ENCODE measurements at regions not wholly inside any gene's neighbourhood (a gene's known extent, or its start where the extent isn't known, plus 50 kb on each side); places are given as distances from the start of the nearest gene placed in this dataset.

DNA sequence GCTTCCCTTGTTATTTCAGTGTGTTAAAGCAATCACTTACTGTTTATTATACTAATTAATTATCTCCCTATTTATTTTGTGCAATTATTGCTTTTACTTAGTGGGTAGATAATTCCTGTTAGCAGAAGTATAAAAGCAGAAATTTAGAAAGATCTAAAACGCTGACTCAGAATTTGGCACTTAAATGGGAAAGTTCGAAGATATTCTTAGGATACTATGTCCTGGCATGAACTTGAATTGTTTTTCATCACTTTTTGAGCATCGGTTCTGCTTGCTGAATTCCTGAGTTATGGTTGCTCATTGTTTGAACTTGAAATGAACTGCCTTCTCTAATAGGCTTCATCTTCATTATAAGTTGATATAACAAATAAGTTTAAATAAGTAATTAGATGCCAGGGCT lies 325.4 kb downstream of the JRKL start:
- WGBS (ENCODE audit: low lambda C conversion rate) = 19% methylated on average over 3 of the region's 3 CpGs
- Histone ChIP-seq H3K4me1 (ENCODE audit: control insufficient read depth in 1 of 2, insufficient read depth in 2 of 2, low read depth in 1 of 2, low read length in 1 of 2) (peaks cover 0 to 2% of the 10 kb centered on the region in 2 experiments; a peak in 3 of 4 replicates), H3K79me2 (ENCODE audit: insufficient read depth) (no peaks in the 10 kb centered on the region; the same call in 1 of the 2 replicates), H3K9ac (no peak overlapping the region), H4K20me1 (ENCODE audit: insufficient read depth) (no peaks in the 10 kb centered on the region), H3K9me3 (no peaks in the 10 kb centered on the region), H3K27me3 (ENCODE audit: insufficient read depth) (no peaks in the 10 kb centered on the region), H3K4me3 (ENCODE audit: low read depth in 2 of 2, low read length in 1 of 2) (no peak overlapping the region), H3K4me2 (no peak overlapping the region), H3F3A (replicated peaks; ENCODE audit: insufficient read depth) (no peaks in the 10 kb centered on the region), H3K27ac (ENCODE audit: low read depth in 2 of 2, low read length in 1 of 2) (no peak overlapping the region), H2AFZ (ENCODE audit: low read depth) (no peak overlapping the region), H3K36me3 (replicated peaks in 1 of 2; ENCODE audit: control insufficient read depth in 1 of 2, insufficient read depth in 2 of 2, low read length in 1 of 2) (no peaks in the 10 kb centered on the region), H3K9me2 (no peaks in the 10 kb centered on the region)
- DNase-seq = no peak
- ChIA-PET CTCF (interaction anchor here (1.7 kb wide), 1 partner anchor 251 kb away, joined by 6 read pairs; no protein-coding TSS in a partner anchor), POLR2A (no interaction called here)
- no peak for TF ChIP-seq RFX5 (IDR thresholded peaks at IDR 0.05; ENCODE audit: low read length)

DNA sequence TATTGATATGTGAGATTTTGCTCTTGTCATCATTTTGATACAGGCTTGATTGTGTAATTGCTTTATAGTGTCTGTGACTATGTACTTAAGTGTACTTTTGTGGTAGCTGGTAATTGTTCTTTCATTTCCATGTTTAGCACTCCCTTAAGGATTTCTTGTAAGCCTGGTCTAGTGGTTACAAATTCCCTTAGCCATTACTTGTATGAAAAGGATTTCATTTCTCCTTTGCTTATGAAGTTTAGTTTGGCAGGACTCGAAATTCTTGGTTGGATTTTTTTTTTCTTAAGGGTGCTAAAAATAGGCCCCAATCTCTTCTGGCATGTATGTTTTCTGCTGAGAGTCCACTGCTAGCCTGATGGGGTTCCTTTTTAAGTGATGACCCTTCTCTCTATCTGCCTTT lies 346.8 kb downstream of the JRKL start:
- Histone ChIP-seq H2AFZ (ENCODE audit: low read depth) (no peak overlapping the region), H3F3A (replicated peaks; ENCODE audit: insufficient read depth) (peaks cover 4% of the 10 kb centered on the region), H3K36me3 (replicated peaks in 1 of 2; ENCODE audit: control insufficient read depth in 1 of 2, insufficient read depth in 2 of 2, low read length in 1 of 2) (no peaks in the 10 kb centered on the region), H3K9ac (no peak overlapping the region), H3K9me2 (no peaks in the 10 kb centered on the region), H3K4me3 (ENCODE audit: low read depth in 2 of 2, low read length in 1 of 2) (no peak overlapping the region), H3K9me3 (no peaks in the 10 kb centered on the region), H3K79me2 (ENCODE audit: insufficient read depth) (no peaks in the 10 kb centered on the region), H3K27me3 (ENCODE audit: insufficient read depth) (no peaks in the 10 kb centered on the region), H4K20me1 (ENCODE audit: insufficient read depth) (no peaks in the 10 kb centered on the region), H3K27ac (ENCODE audit: low read depth in 2 of 2, low read length in 1 of 2) (no peak overlapping the region), H3K4me2 (no peak overlapping the region), H3K4me1 (ENCODE audit: control insufficient read depth in 1 of 2, insufficient read depth in 2 of 2, low read depth in 1 of 2, low read length in 1 of 2) (no peaks in the 10 kb centered on the region)
- POLR2A ChIA-PET = no interaction called here
- 28% methylated on average over 1 of the region's 1 CpG for WGBS (ENCODE audit: low lambda C conversion rate)
- CTCF ChIA-PET = no interaction called here
- TF ChIP-seq, protein P1, sequence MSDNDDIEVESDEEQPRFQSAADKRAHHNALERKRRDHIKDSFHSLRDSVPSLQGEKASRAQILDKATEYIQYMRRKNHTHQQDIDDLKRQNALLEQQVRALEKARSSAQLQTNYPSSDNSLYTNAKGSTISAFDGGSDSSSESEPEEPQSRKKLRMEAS (IDR thresholded peaks at IDR 0.05; ENCODE audit: low read depth) = no peak
- TF ChIP-seq FOSL2 (IDR thresholded peaks at IDR 0.05; ENCODE audit: borderline replicate concordance, low read depth) (no peak), FOXM1 (IDR thresholded peaks at IDR 0.05; ENCODE audit: low read depth) (no peak)
- no peak for DNase-seq

DNA sequence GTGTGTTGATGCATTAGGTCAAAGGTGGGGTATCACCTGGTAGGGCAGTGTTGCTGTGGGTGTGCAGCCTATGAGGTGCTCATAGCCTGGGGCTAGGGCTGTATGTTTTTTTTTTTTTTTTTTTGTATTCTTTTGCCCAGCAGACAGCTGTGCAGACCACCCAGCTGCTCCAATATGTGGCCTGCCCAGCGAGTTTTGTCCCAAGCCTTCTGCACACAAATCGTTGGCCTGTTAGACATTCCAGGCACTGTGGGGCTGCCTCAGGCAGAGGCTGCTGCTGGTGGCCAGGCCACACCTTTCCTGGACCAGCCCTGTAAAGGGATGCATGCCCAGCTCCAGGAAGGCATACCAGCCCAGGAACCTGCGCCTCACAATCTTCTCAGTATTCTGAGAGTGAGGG lies 348.5 kb downstream of the JRKL start:
- H3K27ac ChIP-seq (ENCODE audit: low read depth in 2 of 2, low read length in 1 of 2) = no peak overlapping the region
- no peaks in the 10 kb centered on the region for H3K36me3 ChIP-seq (replicated peaks in 1 of 2; ENCODE audit: control insufficient read depth in 1 of 2, insufficient read depth in 2 of 2, low read length in 1 of 2)
- POLR2A ChIA-PET = no interaction called here
- no peaks in the 10 kb centered on the region for H4K20me1 ChIP-seq (ENCODE audit: insufficient read depth)
- H3K4me1 ChIP-seq (ENCODE audit: control insufficient read depth in 1 of 2, insufficient read depth in 2 of 2, low read depth in 1 of 2, low read length in 1 of 2) = no peaks in the 10 kb centered on the region
- no peak overlapping the region for H3K4me3 ChIP-seq (ENCODE audit: low read depth in 2 of 2, low read length in 1 of 2)
- no peaks in the 10 kb centered on the region for H3K79me2 ChIP-seq (ENCODE audit: insufficient read depth)
- no peaks in the 10 kb centered on the region for H3K9me3 ChIP-seq
- H3K4me2 ChIP-seq = no peak overlapping the region
- no peaks in the 10 kb centered on the region for H3K9me2 ChIP-seq
- CTCF ChIA-PET = no interaction called here
- DNase-seq = no peak
- no peak overlapping the region for H3K9ac ChIP-seq
- no peaks in the 10 kb centered on the region for H3K27me3 ChIP-seq (ENCODE audit: insufficient read depth)
- H2AFZ ChIP-seq (ENCODE audit: low read depth) = no peak overlapping the region
- TF ChIP-seq EP300 (IDR thresholded peaks at IDR 0.05; ENCODE audit: borderline replicate concordance in 1 of 2, low read depth in 1 of 2, low read length in 1 of 2) (no peak), MEF2A (IDR thresholded peaks at IDR 0.05; ENCODE audit: borderline replicate concordance, low read depth) (no peak), NFIC (IDR thresholded peaks at IDR 0.05; ENCODE audit: borderline replicate concordance) (no peak), EZH2phosphoT487 (IDR thresholded peaks at IDR 0.05; ENCODE audit: borderline replicate concordance, low read depth) (no peak), NRF1 (IDR thresholded peaks at IDR 0.05; ENCODE audit: low read depth, low read length) (no peak), TAF1 (IDR thresholded peaks at IDR 0.05; ENCODE audit: borderline replicate concordance, low read depth, low read length) (no peak), JUND (IDR thresholded peaks at IDR 0.05) (no peak)
- H3F3A ChIP-seq (replicated peaks; ENCODE audit: insufficient read depth) = peaks cover 4% of the 10 kb centered on the region
- 70% methylated on average over 3 of the region's 3 CpGs for WGBS (ENCODE audit: low lambda C conversion rate)

All from SK-N-SH (cell line).